ENCODE measurements at regions not wholly inside any gene's neighbourhood (a gene's known extent, or its start where the extent isn't known, plus 50 kb on each side); places are given as distances from the start of the nearest gene placed in this dataset.

DNA sequence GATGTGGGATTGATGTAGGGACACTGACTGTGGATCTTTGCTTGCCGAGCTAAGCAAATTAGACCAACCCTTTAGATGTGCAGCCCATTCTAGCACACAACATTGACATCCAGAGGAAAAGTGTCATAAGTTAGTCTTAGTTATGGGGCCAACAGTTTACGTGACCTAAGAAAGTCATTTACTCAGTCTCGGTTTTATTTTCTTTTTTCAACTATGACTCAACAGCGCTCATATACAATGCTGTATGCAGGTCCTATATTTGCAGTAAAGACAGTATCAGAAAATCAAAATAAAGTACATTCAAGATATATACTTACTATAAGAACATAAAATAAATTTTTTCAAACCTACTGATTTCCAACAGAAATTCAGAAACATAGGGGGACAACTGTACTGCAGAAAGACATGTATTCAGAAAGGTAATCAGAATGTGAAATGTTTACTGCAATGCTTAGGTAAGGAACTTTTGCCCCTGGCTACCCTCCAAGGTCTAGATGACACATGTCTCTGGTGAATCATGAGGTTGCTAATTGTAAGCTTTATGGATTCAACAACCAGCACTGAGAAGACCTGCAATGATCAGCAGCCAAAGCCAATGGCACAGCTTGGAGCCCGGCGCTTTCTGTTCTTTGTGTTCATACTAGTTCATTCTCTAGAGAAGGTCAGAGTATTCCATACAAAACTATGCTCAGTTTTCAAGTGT lies 317.5 kb upstream of the CNTN6 start:
- TF ChIP-seq, protein P1, sequence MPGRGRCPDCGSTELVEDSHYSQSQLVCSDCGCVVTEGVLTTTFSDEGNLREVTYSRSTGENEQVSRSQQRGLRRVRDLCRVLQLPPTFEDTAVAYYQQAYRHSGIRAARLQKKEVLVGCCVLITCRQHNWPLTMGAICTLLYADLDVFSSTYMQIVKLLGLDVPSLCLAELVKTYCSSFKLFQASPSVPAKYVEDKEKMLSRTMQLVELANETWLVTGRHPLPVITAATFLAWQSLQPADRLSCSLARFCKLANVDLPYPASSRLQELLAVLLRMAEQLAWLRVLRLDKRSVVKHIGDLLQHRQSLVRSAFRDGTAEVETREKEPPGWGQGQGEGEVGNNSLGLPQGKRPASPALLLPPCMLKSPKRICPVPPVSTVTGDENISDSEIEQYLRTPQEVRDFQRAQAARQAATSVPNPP (CRISPR knock-in tag; IDR thresholded peaks at IDR 0.05), result no peak
- no peak for TF ChIP-seq JUNB (CRISPR knock-in tag; IDR thresholded peaks at IDR 0.05; ENCODE audit: borderline replicate concordance)
- TF ChIP-seq SMC3 (IDR thresholded peaks at IDR 0.05; ENCODE audit: low read length), result no peak
- TF ChIP-seq YY1 (IDR thresholded peaks at IDR 0.05; ENCODE audit: insufficient read depth, insufficient replicate concordance, low read depth, low read length), result no peak
- TF ChIP-seq, protein P2, sequence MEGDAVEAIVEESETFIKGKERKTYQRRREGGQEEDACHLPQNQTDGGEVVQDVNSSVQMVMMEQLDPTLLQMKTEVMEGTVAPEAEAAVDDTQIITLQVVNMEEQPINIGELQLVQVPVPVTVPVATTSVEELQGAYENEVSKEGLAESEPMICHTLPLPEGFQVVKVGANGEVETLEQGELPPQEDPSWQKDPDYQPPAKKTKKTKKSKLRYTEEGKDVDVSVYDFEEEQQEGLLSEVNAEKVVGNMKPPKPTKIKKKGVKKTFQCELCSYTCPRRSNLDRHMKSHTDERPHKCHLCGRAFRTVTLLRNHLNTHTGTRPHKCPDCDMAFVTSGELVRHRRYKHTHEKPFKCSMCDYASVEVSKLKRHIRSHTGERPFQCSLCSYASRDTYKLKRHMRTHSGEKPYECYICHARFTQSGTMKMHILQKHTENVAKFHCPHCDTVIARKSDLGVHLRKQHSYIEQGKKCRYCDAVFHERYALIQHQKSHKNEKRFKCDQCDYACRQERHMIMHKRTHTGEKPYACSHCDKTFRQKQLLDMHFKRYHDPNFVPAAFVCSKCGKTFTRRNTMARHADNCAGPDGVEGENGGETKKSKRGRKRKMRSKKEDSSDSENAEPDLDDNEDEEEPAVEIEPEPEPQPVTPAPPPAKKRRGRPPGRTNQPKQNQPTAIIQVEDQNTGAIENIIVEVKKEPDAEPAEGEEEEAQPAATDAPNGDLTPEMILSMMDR (CRISPR knock-in tag; IDR thresholded peaks at IDR 0.05), result no peak
- TF ChIP-seq, protein P3, sequence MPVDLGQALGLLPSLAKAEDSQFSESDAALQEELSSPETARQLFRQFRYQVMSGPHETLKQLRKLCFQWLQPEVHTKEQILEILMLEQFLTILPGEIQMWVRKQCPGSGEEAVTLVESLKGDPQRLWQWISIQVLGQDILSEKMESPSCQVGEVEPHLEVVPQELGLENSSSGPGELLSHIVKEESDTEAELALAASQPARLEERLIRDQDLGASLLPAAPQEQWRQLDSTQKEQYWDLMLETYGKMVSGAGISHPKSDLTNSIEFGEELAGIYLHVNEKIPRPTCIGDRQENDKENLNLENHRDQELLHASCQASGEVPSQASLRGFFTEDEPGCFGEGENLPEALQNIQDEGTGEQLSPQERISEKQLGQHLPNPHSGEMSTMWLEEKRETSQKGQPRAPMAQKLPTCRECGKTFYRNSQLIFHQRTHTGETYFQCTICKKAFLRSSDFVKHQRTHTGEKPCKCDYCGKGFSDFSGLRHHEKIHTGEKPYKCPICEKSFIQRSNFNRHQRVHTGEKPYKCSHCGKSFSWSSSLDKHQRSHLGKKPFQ (CRISPR knock-in tag; IDR thresholded peaks at IDR 0.05; ENCODE audit: insufficient replicate concordance), result no peak
- no peak for TF ChIP-seq SP4 (CRISPR knock-in tag; IDR thresholded peaks at IDR 0.05)
- no peak for TF ChIP-seq FOXM1 (CRISPR knock-in tag; IDR thresholded peaks at IDR 0.05)
- no peak for TF ChIP-seq ZNF674 (CRISPR knock-in tag; IDR thresholded peaks at IDR 0.05; ENCODE audit: low read depth)
- TF ChIP-seq ZNF256 (CRISPR knock-in tag; conservative IDR thresholded peaks at IDR 0.05), result no peak
- TF ChIP-seq, protein P4, sequence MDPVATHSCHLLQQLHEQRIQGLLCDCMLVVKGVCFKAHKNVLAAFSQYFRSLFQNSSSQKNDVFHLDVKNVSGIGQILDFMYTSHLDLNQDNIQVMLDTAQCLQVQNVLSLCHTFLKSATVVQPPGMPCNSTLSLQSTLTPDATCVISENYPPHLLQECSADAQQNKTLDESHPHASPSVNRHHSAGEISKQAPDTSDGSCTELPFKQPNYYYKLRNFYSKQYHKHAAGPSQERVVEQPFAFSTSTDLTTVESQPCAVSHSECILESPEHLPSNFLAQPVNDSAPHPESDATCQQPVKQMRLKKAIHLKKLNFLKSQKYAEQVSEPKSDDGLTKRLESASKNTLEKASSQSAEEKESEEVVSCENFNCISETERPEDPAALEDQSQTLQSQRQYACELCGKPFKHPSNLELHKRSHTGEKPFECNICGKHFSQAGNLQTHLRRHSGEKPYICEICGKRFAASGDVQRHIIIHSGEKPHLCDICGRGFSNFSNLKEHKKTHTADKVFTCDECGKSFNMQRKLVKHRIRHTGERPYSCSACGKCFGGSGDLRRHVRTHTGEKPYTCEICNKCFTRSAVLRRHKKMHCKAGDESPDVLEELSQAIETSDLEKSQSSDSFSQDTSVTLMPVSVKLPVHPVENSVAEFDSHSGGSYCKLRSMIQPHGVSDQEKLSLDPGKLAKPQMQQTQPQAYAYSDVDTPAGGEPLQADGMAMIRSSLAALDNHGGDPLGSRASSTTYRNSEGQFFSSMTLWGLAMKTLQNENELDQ (CRISPR knock-in tag; IDR thresholded peaks at IDR 0.05; ENCODE audit: borderline replicate concordance), result no peak
- TF ChIP-seq MLLT10 (CRISPR knock-in tag; IDR thresholded peaks at IDR 0.05), result no peak

All from HepG2 (cell line).